ENCODE measurements at regions not wholly inside any gene's neighbourhood (a gene's known extent, or its start where the extent isn't known, plus 50 kb on each side); places are given as distances from the start of the nearest gene placed in this dataset.

DNA sequence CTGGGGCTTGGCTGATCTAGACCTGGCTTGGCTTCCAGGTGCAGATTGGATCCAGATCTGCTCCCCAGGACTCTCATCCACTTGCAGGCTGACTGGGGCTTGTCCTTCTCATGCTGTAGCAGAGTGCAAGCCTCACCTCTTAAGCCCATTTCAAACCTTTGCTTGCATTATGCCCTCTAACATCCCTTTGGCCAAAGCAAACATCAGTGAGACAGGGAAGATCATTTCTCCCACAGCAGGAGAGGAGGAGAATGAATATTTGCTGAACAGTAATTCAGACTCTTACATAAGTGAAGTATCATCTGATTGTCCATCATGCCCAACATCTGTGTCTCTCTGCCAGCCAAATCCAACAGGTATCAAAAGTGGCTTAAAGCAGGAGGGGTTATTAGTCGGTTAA lies 194.9 kb downstream of the C9orf152 start:
- no peak for TF ChIP-seq ZNF556 (CRISPR knock-in tag; IDR thresholded peaks at IDR 0.05; ENCODE audit: borderline replicate concordance)
- no peak for TF ChIP-seq ZNF773 (CRISPR knock-in tag; IDR thresholded peaks at IDR 0.05; ENCODE audit: borderline replicate concordance)
- TF ChIP-seq DR1 (CRISPR knock-in tag; IDR thresholded peaks at IDR 0.05): no peak
- no peak for TF ChIP-seq EP300 (IDR thresholded peaks at IDR 0.05; ENCODE audit: low read depth in 2 of 2, low read length in 2 of 2)
- no peak for TF ChIP-seq EP300 (CRISPR knock-in tag; IDR thresholded peaks at IDR 0.05; ENCODE audit: borderline replicate concordance)
